ENCODE measurements at regions not wholly inside any gene's neighbourhood (a gene's known extent, or its start where the extent isn't known, plus 50 kb on each side); places are given as distances from the start of the nearest gene placed in this dataset.

DNA sequence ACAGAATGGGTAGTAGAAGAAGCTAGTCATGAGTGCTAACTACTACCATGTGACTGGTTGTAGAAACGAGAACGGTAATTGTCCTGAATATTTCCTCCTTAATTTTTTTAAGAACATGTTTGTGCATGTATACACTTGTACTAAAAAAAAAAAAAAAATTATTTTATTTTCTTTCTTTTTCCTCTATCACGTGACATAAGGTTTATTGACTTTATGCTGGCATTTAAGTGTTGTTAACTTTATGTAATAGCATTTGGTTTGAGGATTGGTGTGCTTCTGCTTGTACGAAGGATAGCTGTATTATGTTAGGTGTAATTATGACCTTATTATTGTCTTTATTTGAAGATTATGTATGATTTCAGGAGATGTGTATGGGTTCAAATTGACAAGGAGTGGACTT, 349.1 kb upstream of the PTPRD start:
- TF ChIP-seq, protein P1, sequence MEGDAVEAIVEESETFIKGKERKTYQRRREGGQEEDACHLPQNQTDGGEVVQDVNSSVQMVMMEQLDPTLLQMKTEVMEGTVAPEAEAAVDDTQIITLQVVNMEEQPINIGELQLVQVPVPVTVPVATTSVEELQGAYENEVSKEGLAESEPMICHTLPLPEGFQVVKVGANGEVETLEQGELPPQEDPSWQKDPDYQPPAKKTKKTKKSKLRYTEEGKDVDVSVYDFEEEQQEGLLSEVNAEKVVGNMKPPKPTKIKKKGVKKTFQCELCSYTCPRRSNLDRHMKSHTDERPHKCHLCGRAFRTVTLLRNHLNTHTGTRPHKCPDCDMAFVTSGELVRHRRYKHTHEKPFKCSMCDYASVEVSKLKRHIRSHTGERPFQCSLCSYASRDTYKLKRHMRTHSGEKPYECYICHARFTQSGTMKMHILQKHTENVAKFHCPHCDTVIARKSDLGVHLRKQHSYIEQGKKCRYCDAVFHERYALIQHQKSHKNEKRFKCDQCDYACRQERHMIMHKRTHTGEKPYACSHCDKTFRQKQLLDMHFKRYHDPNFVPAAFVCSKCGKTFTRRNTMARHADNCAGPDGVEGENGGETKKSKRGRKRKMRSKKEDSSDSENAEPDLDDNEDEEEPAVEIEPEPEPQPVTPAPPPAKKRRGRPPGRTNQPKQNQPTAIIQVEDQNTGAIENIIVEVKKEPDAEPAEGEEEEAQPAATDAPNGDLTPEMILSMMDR (IDR thresholded peaks at IDR 0.05; ENCODE audit: control insufficient read depth, insufficient read depth, low read depth, low read length, missing control alignments), result no peak
- no peak for DNase-seq (ENCODE audit: low read depth)
- no peak overlapping the region for H3K4me3 ChIP-seq (ENCODE audit: control insufficient read depth, low read depth, low read length)

DNA sequence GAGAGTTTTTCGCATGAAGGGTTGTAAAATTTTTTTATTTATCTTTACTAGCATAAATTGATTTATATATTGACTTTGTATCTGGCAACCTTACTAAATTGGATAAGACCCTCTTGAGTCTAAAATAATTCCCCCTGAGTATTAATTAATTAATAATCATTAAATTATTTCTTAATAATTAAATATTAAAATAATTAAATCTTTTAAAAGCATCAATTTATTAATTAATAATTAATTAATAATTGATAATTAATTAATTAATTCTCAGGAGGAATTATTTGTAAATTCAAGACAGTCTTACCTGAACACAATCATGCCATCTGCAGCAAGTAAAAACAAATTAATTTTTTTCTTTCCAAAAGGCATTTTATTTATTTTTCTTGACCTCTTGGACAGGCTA, 370.4 kb upstream of the PTPRD start:
- TF ChIP-seq, protein P1 (IDR thresholded peaks at IDR 0.05; ENCODE audit: control insufficient read depth, insufficient read depth, low read depth, low read length, missing control alignments), result no peak
- no peak overlapping the region for H3K4me3 ChIP-seq (ENCODE audit: control insufficient read depth, low read depth, low read length)
- no peak for DNase-seq (ENCODE audit: low read depth)

DNA sequence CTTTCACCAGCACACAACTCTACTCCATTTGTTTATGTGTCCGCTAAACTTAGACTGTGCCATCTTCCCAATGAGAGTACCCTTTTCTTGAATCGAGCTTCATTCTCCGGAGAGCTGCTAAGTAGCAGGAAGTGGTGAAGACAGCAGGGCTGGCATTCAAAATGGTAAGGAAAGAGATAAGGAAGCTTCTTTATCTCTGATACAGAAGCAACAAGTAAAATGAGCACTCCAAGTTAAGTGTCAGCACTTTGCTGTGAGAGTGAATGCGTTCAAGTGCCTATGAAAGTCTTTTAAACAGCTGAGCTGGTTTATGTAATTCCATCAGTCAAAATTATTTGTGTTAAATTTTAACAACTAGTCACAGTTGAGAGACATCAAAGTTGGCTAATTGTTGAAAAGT, 386.8 kb upstream of the PTPRD start:
- no peak overlapping the region for H3K4me3 ChIP-seq (ENCODE audit: control insufficient read depth, low read depth, low read length)
- no peak for DNase-seq (ENCODE audit: low read depth)
- TF ChIP-seq, protein P1 (IDR thresholded peaks at IDR 0.05; ENCODE audit: control insufficient read depth, insufficient read depth, low read depth, low read length, missing control alignments), result no peak

DNA sequence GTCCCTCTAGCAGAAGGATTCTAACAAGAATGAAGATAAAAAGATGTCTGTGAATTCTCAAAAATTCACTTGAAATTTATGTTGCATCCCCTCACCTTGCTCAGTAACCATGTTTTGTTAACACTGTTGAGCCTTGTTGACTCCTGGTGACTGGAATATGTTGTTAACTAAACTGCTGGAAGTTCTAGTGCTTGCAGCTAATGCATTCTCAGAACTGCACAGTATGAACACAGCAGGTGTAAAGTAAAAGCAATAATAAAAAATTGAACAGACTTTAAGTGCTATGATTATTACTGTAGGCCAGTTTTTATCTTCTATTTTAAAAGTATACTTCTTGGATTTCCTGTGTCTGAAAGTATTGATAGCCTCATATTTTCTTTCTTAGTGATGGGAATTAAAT, 388.7 kb upstream of the PTPRD start:
- TF ChIP-seq, protein P1 (IDR thresholded peaks at IDR 0.05; ENCODE audit: control insufficient read depth, insufficient read depth, low read depth, low read length, missing control alignments), result no peak
- no peak for DNase-seq (ENCODE audit: low read depth)
- no peak overlapping the region for H3K4me3 ChIP-seq (ENCODE audit: control insufficient read depth, low read depth, low read length)

DNA sequence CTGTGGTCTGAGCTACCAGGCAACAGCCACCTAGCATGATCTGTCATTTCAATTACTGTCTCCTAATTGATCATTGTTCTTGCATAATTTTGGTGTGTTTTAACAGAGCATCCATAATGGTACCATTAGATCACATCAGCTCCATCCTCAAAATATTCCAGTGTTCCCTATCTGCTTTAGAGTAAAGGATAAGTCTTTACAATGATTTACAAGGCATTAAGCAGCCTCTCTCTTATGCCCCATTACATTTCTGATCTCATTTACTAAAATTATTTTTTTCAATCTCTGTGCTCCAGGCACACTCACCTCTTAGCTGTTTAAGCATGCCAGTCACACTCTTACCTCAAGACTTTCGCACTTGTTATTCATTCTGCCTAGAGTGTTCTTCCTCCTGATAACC, 389.9 kb upstream of the PTPRD start:
- TF ChIP-seq, protein P1 (IDR thresholded peaks at IDR 0.05; ENCODE audit: control insufficient read depth, insufficient read depth, low read depth, low read length, missing control alignments), result no peak
- DNase-seq (ENCODE audit: low read depth), result no peak

DNA sequence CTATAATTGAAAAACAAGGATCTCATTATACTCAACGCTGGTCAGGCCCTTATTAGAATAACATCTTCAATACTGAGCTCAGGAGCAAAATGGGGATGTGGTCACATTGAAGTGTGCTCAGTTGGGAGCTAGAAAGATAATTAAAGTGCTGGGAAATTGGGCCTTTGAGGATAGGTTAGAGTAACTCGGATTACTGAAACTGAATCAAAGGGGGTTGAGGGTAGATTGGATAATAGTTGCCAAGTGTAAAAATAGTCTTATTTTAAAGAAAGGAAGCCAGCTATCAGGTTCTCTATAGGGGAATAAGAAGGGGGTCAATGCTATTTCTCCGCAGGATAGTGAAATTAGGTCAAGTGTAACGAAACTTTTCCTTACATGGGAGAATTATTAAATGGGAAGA, 391.0 kb upstream of the PTPRD start:
- DNase-seq (ENCODE audit: low read depth), result no peak
- H3K4me3 ChIP-seq (ENCODE audit: control insufficient read depth, low read depth, low read length), result no peak overlapping the region
- TF ChIP-seq, protein P1 (IDR thresholded peaks at IDR 0.05; ENCODE audit: control insufficient read depth, insufficient read depth, low read depth, low read length, missing control alignments), result no peak

More for the DNA sequence above, 389.9 kb upstream of the PTPRD start:
- no peak overlapping the region for H3K4me3 ChIP-seq (ENCODE audit: control insufficient read depth, low read depth, low read length)

DNA sequence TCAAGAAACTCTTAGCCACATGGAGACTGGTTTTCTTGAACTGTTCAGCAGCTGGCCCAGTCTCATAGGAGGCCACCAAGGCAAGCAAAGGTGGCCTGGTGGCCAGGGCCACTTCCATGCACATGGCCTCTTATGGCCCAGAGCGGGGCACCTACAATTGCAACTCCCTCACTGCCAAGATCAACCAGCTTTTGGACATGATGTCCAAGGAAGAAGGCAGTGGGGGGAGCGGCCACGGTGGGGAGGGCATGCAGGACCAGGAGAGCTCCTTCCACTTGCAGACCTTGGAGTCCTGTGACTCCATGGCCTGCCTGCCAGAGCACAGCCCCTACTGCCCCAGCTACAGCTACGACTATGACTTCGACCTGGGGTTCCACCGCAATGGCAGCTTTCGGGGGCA, 398.9 kb upstream of the PTPRD start:
- DNase-seq (ENCODE audit: low read depth), result no peak
- H3K4me3 ChIP-seq (ENCODE audit: control insufficient read depth, low read depth, low read length), result no peak overlapping the region
- TF ChIP-seq, protein P1 (IDR thresholded peaks at IDR 0.05; ENCODE audit: control insufficient read depth, insufficient read depth, low read depth, low read length, missing control alignments), result no peak
